Panc1 (cell line): ENCODE measurements at regions not wholly inside any gene's neighbourhood (a gene's known extent, or its start where the extent isn't known, plus 50 kb on each side); places are given as distances from the start of the nearest gene placed in this dataset.

ENCODE experiments used
- ATAC-seq: fragments of 200-7000 bp; cut with Tn5 transposase; 2 replicates; pipeline ENCODE4 v1.9.1; 2020; ENCODE audit warnings: mild to moderate bottlenecking, moderate library complexity
- BruUV-seq: library from RNA; stranded (reverse); fragments of 400-500 nt; replicated peaks from 2 replicates; lab custom pipeline; 2021; lab: Mats Ljungman, UMichigan
- CTCF ChIA-PET: fragments of 300-600 bp; sonication (Branson Sonifier 250); formaldehyde crosslinking; loops from one replicate; lab custom pipeline; 2022; ENCODE audit warnings: antibody characterized with exemption; lab: Charles Lee
- POLR2A ChIA-PET: fragments of 300-600 bp; sonication (Branson Sonifier 250); formaldehyde crosslinking; loops from one replicate; lab custom pipeline; 2022; ENCODE audit warnings: antibody characterized with exemption; lab: Charles Lee
- DNase-seq: peaks from one replicate; pipeline ENCODE4 v3.0.0-alpha.2; 2010; ENCODE audit warnings: low read depth, low spot score
- H3K27ac ChIP-seq: 2 replicates; pipeline ENCODE4 v1.5.1; 2011; ENCODE audit warnings: mild to moderate bottlenecking, low read length, inconsistent platforms
- H3K27me3 ChIP-seq: fragments of 200-500 bp; sonication (Bioruptor generic); 2 replicates; pipeline ENCODE4 v1.6.0; 2014; ENCODE audit warnings: low read length, inconsistent platforms; ENCODE audit not compliant: control insufficient read depth, insufficient read depth
- H3K36me3 ChIP-seq: fragments of 200-500 bp; sonication (Bioruptor generic); 2 replicates; pipeline ENCODE4 v1.5.1; 2014; ENCODE audit warnings: inconsistent platforms, mild to moderate bottlenecking, low read length, moderate library complexity; ENCODE audit not compliant: control insufficient read depth, insufficient read depth
- H3K4me1 ChIP-seq: 2 replicates; pipeline ENCODE4 v1.5.1; 2011; ENCODE audit warnings: inconsistent platforms, mild to moderate bottlenecking, low read length, moderate library complexity; ENCODE audit not compliant: control insufficient read depth, insufficient read depth
- H3K4me3 ChIP-seq, 2 experiments: 2 replicates each; pipeline ENCODE4 v1.5.1; 2011 to 2012; ENCODE audit warnings: low read depth in 2 of 2, low read length in 2 of 2, mild to moderate bottlenecking in 2 of 2, inconsistent platforms in 1 of 2, moderate library complexity in 1 of 2
- H3K9me3 ChIP-seq: fragments of 200-500 bp; sonication (Bioruptor generic); 2 replicates; pipeline ENCODE4 v1.5.1; 2014; ENCODE audit warnings: low read depth, mild to moderate bottlenecking, inconsistent platforms, low read length, moderate library complexity; ENCODE audit not compliant: control insufficient read depth, insufficient read depth
- POLR2AphosphoS5 ChIP-seq: IDR thresholded peaks from 2 replicates; pipeline ENCODE4 v1.6.1; 2012; ENCODE audit warnings: mild to moderate bottlenecking, low read depth, low read length, moderate library complexity
- SIN3A ChIP-seq: IDR thresholded peaks from 2 replicates; pipeline ENCODE4 v1.6.1; 2012; ENCODE audit warnings: low read depth, mild to moderate bottlenecking, low read length, moderate library complexity, borderline replicate concordance; ENCODE audit not compliant: insufficient read depth
- TCF7L2 ChIP-seq: IDR thresholded peaks from 2 replicates; pipeline ENCODE4 v1.6.1; 2011; ENCODE audit warnings: mild to moderate bottlenecking, low read depth, low read length, inconsistent platforms
- in situ Hi-C: cut with HindIII; loops from 2 replicates; pipeline ENCODE4 v1.10.0; 2016; ENCODE audit warnings: low sequenced_read_pairs, low pct_unique_long_range_greater_than_20kb
- intact Hi-C: fragments of 100-400 bp; cut with micrococcal nuclease; formaldehyde crosslinking; loops from one replicate; pipeline ENCODE4 v1.10.0; 2022; ENCODE audit not compliant: unreplicated experiment
- TF ChIP-seq, protein P1 (sequence below): fragments of 450-650 bp; IDR thresholded peaks from 2 replicates; pipeline ENCODE4 v1.5.1; 2017; ENCODE audit warnings: mild to moderate bottlenecking
- TF ChIP-seq, protein P2 (sequence below), 2 experiments: IDR thresholded peaks; 2 replicates each; pipeline ENCODE4 v1.6.1; 2011 to 2012; ENCODE audit warnings: low read depth in 2 of 2, control low read depth in 1 of 2, low read length in 1 of 2, mild to moderate bottlenecking in 1 of 2, moderate library complexity in 1 of 2; ENCODE audit not compliant: insufficient read depth in 1 of 2

DNA sequence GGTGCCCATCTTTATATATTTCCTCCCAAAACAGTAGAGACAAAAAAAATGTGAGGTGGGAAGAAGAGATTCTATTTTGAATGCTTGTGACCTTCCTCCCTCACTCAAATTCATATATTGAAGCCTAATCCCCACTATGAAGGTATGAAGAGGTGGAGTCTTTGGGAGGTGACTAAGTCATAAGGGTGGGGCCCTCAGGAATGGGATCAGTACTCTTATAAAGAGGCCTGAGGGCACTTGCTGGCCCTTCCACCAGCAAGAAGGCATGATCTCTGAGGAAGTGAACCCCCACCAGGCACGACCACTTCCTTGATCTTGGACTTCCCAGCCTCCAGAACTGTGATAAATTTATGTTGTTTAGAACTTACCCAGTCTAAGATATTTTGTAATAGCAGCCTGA lies 517.2 kb upstream of the CNTNAP2 start:
- no peak for TF ChIP-seq TCF7L2
- TF ChIP-seq POLR2AphosphoS5, result no peak
- TF ChIP-seq, protein P1, sequence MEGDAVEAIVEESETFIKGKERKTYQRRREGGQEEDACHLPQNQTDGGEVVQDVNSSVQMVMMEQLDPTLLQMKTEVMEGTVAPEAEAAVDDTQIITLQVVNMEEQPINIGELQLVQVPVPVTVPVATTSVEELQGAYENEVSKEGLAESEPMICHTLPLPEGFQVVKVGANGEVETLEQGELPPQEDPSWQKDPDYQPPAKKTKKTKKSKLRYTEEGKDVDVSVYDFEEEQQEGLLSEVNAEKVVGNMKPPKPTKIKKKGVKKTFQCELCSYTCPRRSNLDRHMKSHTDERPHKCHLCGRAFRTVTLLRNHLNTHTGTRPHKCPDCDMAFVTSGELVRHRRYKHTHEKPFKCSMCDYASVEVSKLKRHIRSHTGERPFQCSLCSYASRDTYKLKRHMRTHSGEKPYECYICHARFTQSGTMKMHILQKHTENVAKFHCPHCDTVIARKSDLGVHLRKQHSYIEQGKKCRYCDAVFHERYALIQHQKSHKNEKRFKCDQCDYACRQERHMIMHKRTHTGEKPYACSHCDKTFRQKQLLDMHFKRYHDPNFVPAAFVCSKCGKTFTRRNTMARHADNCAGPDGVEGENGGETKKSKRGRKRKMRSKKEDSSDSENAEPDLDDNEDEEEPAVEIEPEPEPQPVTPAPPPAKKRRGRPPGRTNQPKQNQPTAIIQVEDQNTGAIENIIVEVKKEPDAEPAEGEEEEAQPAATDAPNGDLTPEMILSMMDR, result no peak
- TF ChIP-seq, protein P2, sequence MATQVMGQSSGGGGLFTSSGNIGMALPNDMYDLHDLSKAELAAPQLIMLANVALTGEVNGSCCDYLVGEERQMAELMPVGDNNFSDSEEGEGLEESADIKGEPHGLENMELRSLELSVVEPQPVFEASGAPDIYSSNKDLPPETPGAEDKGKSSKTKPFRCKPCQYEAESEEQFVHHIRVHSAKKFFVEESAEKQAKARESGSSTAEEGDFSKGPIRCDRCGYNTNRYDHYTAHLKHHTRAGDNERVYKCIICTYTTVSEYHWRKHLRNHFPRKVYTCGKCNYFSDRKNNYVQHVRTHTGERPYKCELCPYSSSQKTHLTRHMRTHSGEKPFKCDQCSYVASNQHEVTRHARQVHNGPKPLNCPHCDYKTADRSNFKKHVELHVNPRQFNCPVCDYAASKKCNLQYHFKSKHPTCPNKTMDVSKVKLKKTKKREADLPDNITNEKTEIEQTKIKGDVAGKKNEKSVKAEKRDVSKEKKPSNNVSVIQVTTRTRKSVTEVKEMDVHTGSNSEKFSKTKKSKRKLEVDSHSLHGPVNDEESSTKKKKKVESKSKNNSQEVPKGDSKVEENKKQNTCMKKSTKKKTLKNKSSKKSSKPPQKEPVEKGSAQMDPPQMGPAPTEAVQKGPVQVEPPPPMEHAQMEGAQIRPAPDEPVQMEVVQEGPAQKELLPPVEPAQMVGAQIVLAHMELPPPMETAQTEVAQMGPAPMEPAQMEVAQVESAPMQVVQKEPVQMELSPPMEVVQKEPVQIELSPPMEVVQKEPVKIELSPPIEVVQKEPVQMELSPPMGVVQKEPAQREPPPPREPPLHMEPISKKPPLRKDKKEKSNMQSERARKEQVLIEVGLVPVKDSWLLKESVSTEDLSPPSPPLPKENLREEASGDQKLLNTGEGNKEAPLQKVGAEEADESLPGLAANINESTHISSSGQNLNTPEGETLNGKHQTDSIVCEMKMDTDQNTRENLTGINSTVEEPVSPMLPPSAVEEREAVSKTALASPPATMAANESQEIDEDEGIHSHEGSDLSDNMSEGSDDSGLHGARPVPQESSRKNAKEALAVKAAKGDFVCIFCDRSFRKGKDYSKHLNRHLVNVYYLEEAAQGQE (IDR thresholded peaks at IDR 0.05; ENCODE audit: insufficient read depth in 1 of 2, low read depth in 2 of 2, low read length in 1 of 2), result no peak
- no peak for TF ChIP-seq SIN3A
- Histone ChIP-seq H3K4me3 (no peak overlapping the region), H3K36me3 (no peaks in the 10 kb centered on the region), H3K4me1 (no peaks in the 10 kb centered on the region), H3K27me3 (no peaks in the 10 kb centered on the region), H3K9me3 (no peaks in the 10 kb centered on the region), H3K27ac (no peak overlapping the region)
- BruUV-seq, result no TSS peak
- CTCF ChIA-PET, result no interaction called here
- no peak for DNase-seq
- POLR2A ChIA-PET, result no interaction called here
- intact Hi-C loops (no loop called here), in situ Hi-C loops (no loop called here)
- ATAC-seq, result no peak

DNA sequence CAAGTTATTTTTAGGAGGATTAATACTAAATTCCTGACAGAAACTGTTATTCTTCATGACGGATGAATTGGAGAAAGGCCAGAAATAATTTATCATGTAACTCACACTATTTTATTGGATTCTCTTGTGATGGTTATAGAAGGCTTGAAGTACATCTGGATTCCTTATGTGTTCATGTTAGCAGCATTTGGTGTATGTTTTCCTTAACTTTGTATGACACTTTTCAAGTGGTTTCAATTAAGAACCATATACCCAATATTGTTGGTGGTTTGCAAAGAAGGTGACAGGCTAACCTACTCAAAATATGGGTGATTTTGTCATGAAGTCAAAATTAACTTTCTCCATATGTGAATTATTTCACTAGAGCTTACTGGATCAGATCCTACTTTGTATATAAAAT lies 532.2 kb upstream of the CNTNAP2 start:
- ChIA-PET POLR2A (no interaction called here), CTCF (no interaction called here)
- no peak for DNase-seq
- in situ Hi-C loops, result no loop called here
- TF ChIP-seq, protein P1, result no peak
- TF ChIP-seq POLR2AphosphoS5 (no peak), SIN3A (no peak), TCF7L2 (no peak)
- TF ChIP-seq, protein P2 (IDR thresholded peaks at IDR 0.05; ENCODE audit: insufficient read depth in 1 of 2, low read depth in 2 of 2, low read length in 1 of 2), result no peak
- no peaks in the 10 kb centered on the region for H3K36me3 ChIP-seq
- BruUV-seq, result no TSS peak
- H3K9me3 ChIP-seq, result no peaks in the 10 kb centered on the region
- intact Hi-C loops, result no loop called here
- no peaks in the 10 kb centered on the region for H3K4me1 ChIP-seq
- H3K27me3 ChIP-seq, result no peaks in the 10 kb centered on the region
- H3K4me3 ChIP-seq, result no peak overlapping the region
- no peak for ATAC-seq
- no peak overlapping the region for H3K27ac ChIP-seq
